ENCODE measurements at regions not wholly inside any gene's neighbourhood (a gene's known extent, or its start where the extent isn't known, plus 50 kb on each side); places are given as distances from the start of the nearest gene placed in this dataset.
"Not testable (repeated sequence)": the region's sequence is repeated elsewhere in the genome, so short reads cannot be mapped to it uniquely, and the experiment has no call there.

- in situ Hi-C loops (cut with HindIII; ENCODE audit: low sequenced_read_pairs) = no loop called here
These were observed 57.2 kb upstream of the SEC14L1 start for GRCh38 chr17:77083531-77083930.

- in situ Hi-C loops (cut with HindIII; ENCODE audit: low sequenced_read_pairs) = no loop called here
These were observed 54.8 kb upstream of the SEC14L1 start for GRCh38 chr17:77085926-77086432.

- in situ Hi-C loops (cut with HindIII; ENCODE audit: low sequenced_read_pairs) = no loop called here
These were observed 54.2 kb upstream of the SEC14L1 start for GRCh38 chr17:77086433-77087010.

GRCh38 chr17:77087650-77088454 is 52.9 kb upstream of the SEC14L1 start:
- in situ Hi-C loops (cut with HindIII; ENCODE audit: low sequenced_read_pairs) = no loop called here

GRCh38 chr17:77088455-77089123 is 52.2 kb upstream of the SEC14L1 start:
- in situ Hi-C loops (cut with HindIII; ENCODE audit: low sequenced_read_pairs) = no loop called here

- in situ Hi-C loops (cut with HindIII; ENCODE audit: low sequenced_read_pairs) = no loop called here
These were observed 51.7 kb upstream of the SEC14L1 start for GRCh38 chr17:77089124-77089490.

GRCh38 chr17:77089949-77090348 is 50.8 kb upstream of the SEC14L1 start:
- in situ Hi-C loops (cut with HindIII; ENCODE audit: low sequenced_read_pairs) = not testable (repeated sequence)

- in situ Hi-C loops (cut with HindIII; ENCODE audit: low sequenced_read_pairs) = no loop called here
These were observed 50.3 kb upstream of the SEC14L1 start for GRCh38 chr17:77090476-77090875.

Measured in DLD1 (cell line).